Colonic mucosa (tissue), 4 donors: ENCODE measurements at regions not wholly inside any gene's neighbourhood (a gene's known extent, or its start where the extent isn't known, plus 50 kb on each side); places are given as distances from the start of the nearest gene placed in this dataset.

Experiments
- DNase-seq: peaks from one replicate; pipeline ENCODE4 v3.0.0-alpha.2; 2020
- H3K27ac ChIP-seq: fragments of 200-600 bp; one replicate; pipeline ENCODE4 v1.8.0; 2021
- H3K27me3 ChIP-seq: fragments of 200-600 bp; one replicate; pipeline ENCODE4 v1.8.0; 2021
- H3K36me3 ChIP-seq: fragments of 200-600 bp; one replicate; pipeline ENCODE4 v1.8.0; 2021
- H3K4me1 ChIP-seq: fragments of 200-600 bp; one replicate; pipeline ENCODE4 v1.8.0; 2021; ENCODE audit warnings: mild to moderate bottlenecking
- H3K4me3 ChIP-seq: fragments of 200-600 bp; one replicate; pipeline ENCODE4 v1.8.0; 2021
- H3K9ac ChIP-seq, 2 donors: one replicate each; pipeline ENCODE4 v1.7.0; 2013; ENCODE audit warnings: control low read depth in 2 of 2, low read depth in 2 of 2, low read length in 2 of 2
- H3K9me3 ChIP-seq: fragments of 200-600 bp; one replicate; pipeline ENCODE4 v1.8.0; 2021
- intact Hi-C: fragments of 100-400 bp; cut with DNase I; formaldehyde crosslinking; loops from one replicate; pipeline ENCODE4 v1.14.1; 2022
- TF ChIP-seq, protein P1 (sequence below): fragments of 200-600 bp; IDR thresholded peaks from one replicate; pipeline ENCODE4 v1.8.0; 2022; ENCODE audit warnings: antibody characterized with exemption, mild to moderate bottlenecking
- donor health status: healthy.
- donor health status: DM: no; HTN: no; CAD: no.
- donor health status: DM: no; HTN: no; CAD: no.

DNA sequence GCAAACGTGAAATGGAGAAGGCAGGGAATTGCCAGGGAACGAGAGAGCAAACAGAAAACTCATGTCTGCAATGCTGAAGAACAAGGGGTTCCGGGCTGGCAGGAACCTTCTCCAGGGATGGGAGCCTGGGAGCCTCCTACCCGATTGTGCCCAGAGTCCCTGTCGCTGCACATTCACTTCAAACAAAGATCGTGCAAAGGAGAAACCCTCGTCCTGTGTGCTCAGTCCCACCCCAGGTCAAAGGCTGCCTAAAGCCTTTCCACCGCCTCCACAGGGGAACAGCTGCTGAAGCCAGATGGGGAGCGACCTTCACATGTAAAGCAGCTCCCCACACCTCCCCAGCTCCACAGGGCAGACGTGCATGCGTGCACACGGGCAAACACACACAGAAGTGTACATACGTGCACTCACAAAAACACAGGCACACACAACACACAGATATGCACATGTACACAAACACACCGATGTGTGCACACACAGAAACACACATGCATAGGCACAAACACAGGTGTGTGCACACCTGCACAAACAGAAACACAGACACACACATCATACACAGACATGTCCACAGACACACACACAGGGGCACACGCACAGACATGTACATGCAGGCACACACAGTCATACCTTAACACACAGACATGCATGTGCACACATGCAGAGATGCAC is 460.1 kb upstream of the SALL3 start:
- no peaks in the 10 kb centered on the region for H3K9me3 ChIP-seq
- intact Hi-C loops = no loop called here
- no peak overlapping the region for H3K4me3 ChIP-seq
- no peaks in the 10 kb centered on the region for H3K36me3 ChIP-seq
- H3K27ac ChIP-seq = no peak overlapping the region
- no peaks in the 10 kb centered on the region for H3K27me3 ChIP-seq
- TF ChIP-seq, protein P1, sequence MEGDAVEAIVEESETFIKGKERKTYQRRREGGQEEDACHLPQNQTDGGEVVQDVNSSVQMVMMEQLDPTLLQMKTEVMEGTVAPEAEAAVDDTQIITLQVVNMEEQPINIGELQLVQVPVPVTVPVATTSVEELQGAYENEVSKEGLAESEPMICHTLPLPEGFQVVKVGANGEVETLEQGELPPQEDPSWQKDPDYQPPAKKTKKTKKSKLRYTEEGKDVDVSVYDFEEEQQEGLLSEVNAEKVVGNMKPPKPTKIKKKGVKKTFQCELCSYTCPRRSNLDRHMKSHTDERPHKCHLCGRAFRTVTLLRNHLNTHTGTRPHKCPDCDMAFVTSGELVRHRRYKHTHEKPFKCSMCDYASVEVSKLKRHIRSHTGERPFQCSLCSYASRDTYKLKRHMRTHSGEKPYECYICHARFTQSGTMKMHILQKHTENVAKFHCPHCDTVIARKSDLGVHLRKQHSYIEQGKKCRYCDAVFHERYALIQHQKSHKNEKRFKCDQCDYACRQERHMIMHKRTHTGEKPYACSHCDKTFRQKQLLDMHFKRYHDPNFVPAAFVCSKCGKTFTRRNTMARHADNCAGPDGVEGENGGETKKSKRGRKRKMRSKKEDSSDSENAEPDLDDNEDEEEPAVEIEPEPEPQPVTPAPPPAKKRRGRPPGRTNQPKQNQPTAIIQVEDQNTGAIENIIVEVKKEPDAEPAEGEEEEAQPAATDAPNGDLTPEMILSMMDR = no peak
- no peak overlapping the region for H3K9ac ChIP-seq
- no peaks in the 10 kb centered on the region for H3K4me1 ChIP-seq
- DNase-seq = no peak

DNA sequence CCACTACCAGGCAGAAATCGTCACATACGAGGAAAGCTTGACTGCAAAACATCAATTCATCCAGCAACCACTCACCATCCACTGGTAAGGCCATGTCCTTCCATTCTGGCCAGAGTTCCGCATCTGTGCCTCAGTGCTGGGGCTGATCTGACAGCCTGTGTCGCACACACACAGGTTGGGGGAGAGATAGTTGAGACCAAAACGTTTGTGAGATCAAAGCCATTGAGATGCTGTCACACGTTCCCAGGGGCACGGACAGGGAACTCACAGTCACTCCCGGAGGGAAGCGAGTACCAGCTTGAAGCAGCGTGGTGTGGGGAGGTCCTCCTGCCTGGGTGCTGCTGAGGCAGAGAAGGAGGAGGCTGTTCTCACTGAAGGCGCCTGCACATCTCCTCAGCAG is 458.5 kb upstream of the SALL3 start:
- Histone ChIP-seq H3K4me3 (no peak overlapping the region), H3K27me3 (no peaks in the 10 kb centered on the region), H3K36me3 (no peaks in the 10 kb centered on the region), H3K27ac (no peak overlapping the region), H3K9me3 (no peaks in the 10 kb centered on the region), H3K4me1 (no peaks in the 10 kb centered on the region), H3K9ac (no peak overlapping the region)
- intact Hi-C loops = no loop called here
- TF ChIP-seq, protein P1 = no peak
- no peak for DNase-seq

DNA sequence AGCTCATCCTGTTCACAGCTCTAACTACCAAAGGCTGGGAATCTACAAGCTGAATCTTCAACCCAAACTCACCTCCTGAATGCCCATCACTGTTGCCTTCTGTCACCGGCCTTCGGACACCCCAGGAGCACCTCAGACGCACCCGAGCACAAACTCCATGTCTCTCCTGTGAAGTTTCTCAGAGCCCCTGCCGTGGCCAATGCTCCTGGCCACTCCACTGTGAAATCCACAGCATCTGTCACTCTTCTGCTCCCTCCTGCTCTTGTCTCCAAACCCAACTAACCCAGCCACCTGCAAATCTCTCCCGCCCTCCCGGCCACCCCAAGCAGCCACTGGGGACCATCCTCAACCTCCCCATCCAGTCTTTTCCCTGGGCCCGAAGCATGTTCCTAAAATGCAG is 457.9 kb upstream of the SALL3 start:
- Histone ChIP-seq H3K27ac (no peak overlapping the region), H3K9me3 (no peaks in the 10 kb centered on the region), H3K4me3 (no peak overlapping the region), H3K9ac (no peak overlapping the region), H3K27me3 (no peaks in the 10 kb centered on the region), H3K4me1 (no peaks in the 10 kb centered on the region), H3K36me3 (no peaks in the 10 kb centered on the region)
- TF ChIP-seq, protein P1 = no peak
- intact Hi-C loops = no loop called here
- no peak for DNase-seq

DNA sequence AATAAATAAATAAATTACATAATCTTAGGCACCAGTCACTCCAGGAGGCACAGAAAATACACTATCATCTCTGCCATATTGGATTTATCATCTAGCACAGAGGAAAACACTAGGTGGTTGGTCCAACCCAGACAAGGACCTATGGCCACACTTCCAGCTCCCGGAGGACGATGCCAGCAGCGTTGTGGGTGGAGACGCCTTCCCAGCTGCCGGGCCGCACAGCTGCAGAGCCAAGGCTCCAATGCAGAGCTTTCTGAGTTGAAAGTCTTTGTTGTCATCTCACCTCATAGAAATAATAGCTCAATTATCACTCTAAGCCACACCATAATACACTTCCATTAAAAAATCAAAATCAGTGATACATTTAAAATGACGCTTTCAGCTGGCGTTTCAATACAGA is 457.1 kb upstream of the SALL3 start:
- TF ChIP-seq, protein P1 = no peak
- Histone ChIP-seq H3K9ac (no peak overlapping the region), H3K4me1 (no peaks in the 10 kb centered on the region), H3K4me3 (no peak overlapping the region), H3K27ac (no peak overlapping the region), H3K27me3 (no peaks in the 10 kb centered on the region), H3K36me3 (no peaks in the 10 kb centered on the region), H3K9me3 (no peaks in the 10 kb centered on the region)
- DNase-seq = no peak
- intact Hi-C loops = no loop called here

DNA sequence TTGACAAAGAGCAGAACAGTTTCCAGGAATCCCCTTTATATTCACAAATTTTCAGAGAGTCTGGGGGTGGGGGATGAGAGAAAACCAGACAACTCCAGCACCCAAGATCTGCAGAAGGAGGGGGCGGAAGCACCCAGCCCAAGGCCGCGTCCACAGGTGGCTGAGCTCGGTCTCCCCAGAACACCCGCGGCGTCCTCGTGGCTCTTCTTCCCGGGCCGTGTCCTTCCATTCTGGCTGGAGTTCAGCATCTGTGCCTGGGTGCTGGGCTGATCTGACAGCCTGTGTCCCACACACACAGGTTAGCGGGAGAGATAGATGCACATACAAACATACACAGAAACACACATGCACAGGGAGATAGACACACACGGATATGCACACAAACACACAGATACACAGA is 455.8 kb upstream of the SALL3 start:
- Histone ChIP-seq H3K36me3 (no peaks in the 10 kb centered on the region), H3K4me3 (no peak overlapping the region), H3K9me3 (no peaks in the 10 kb centered on the region), H3K9ac (no peak overlapping the region), H3K27ac (no peak overlapping the region), H3K27me3 (no peaks in the 10 kb centered on the region), H3K4me1 (no peaks in the 10 kb centered on the region)
- no peak for DNase-seq
- TF ChIP-seq, protein P1 = no peak
- intact Hi-C loops = no loop called here
